Stimulated activated CD8-positive, alpha-beta memory T cell treated with anti-CD3 and anti-CD28 coated beads, Interleukin-2, amount 100 ng/mL, for 1 hour (primary cell): ENCODE measurements at regions not wholly inside any gene's neighbourhood (a gene's known extent, or its start where the extent isn't known, plus 50 kb on each side); places are given as distances from the start of the nearest gene placed in this dataset.
"Not testable (repeated sequence)": the region's sequence is repeated elsewhere in the genome, so short reads cannot be mapped to it uniquely, and the experiment has no call there.

Experiments
- DNase-seq, 2 donors: peaks; one replicate each; pipeline ENCODE4 v3.0.0-alpha.2; 2020; ENCODE audit warnings: low read depth in 2 of 2

DNA sequence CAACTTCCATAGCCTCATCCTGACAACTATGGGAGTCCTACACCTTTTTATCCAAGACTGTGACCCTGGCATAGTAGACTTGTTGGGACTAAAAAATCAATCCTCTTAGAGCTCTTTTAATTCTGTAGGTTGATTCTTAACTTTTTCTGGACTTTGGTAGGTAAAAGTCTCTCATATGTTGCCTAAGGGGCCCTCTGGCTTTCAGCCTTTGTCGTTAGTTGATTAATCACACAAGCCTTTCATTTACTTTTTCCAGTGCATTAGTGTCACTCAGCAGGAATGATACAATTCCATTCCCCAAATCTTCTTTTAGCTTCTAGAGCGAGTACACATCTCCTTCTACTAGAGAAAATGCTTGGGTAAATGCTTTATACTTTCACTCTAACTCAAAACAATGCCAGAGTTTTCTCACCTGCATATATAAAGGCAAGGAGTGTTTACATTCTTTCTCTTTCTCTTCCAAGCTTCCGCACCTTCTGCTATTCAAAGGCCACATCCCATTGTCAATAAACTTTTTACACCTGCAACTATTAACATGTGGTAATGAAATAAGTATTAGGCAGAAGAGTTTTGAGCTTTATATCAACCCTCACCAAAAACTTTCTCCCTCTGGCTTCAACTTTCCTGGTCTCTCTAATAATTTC is 516.6 kb downstream of the FAM181B start:
- no peak for DNase-seq

DNA sequence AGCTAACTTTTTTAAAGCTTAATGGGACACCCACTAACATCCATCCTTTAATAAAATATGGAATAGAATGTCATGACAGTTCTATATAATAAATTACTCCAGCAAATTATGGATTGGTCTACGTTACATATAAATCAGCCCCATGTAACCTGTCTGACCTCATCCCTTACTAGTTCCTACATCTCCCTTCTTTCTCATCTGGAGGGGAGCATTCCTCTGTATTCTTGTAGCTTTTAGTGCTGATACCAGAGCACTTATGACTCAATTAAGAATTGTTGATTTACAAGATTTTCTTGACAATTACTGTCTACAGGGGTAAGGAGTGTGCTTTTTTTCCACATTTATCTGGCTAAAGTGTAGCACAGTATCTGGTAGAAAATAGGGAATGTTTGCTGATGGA is 523.7 kb downstream of the FAM181B start:
- DNase-seq: no peak

DNA sequence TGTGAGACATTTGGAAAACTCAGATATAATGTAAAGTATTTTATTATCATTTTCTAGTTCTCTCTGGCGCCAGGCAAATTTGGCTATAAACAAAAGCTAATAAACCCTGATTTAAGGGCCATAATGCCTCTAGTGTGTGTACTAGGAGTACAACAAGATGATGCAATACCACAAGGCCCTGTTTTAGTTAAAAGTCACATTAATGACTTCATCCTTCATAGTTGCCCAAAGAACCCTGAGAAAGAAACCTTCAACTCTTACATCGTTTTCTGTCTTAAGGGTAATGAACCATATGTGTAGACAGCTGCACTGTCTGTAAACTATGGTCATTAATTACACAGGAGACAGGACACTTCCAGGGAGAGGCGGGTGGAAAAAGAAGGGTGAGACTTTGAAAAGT is 538.4 kb downstream of the FAM181B start:
- no peak for DNase-seq

DNA sequence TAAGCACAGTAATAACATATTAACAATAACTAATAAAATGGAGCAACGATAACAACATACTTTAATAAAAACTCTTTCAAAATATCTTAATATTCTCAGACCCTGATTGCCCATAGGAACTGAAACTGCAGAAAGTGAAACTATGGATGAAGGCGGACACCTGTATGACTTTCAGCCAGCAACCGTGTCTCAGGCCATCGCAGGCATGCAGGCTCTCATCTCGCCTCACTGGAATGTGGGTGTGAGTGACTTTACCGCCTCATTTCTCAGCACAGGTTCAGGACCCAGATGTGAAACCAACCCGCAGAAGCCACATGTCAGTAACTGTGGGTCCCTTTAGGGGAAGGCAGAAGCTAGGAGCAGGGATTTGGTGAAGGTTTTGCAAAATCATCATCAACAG is 539.1 kb downstream of the FAM181B start:
- DNase-seq: no peak

DNA sequence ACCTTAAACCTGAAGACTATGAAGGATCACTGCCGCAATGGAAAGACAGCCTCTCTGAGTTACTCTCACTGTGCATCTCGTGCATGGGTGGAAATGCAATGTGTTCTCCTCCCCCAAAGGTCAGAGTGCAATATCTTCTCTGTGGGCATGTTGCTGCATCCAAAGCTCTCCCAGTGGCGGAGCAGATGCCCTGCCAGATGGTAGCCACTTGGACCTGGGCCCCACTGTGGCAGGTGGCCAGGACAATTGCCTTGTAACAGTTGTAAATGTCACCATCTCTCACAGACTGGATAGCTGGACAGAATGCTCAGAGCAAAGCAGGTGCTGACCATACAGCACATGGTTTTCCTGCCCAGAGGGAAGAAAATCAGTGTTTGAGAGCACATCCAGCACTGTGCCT is 542.0 kb downstream of the FAM181B start:
- no peak for DNase-seq

DNA sequence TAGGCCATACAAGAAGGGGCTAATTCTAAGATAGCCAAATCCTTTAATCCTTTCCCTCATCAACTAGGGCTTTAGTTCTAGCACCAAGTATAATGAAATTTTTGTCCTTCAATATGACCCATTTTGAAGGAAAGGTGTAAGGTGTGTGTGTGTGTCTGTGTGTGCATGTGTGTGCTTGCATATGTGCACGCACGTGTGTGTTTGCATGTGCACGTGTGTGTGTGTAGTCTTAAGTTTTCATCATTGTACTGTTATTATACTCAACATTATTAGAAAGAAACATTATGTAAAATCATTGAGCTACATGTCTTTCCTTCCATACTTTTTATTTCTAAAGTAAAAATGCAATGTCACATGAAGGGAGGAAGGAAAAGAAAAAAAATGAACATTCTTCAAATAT is 547.7 kb downstream of the FAM181B start:
- DNase-seq: no peak

DNA sequence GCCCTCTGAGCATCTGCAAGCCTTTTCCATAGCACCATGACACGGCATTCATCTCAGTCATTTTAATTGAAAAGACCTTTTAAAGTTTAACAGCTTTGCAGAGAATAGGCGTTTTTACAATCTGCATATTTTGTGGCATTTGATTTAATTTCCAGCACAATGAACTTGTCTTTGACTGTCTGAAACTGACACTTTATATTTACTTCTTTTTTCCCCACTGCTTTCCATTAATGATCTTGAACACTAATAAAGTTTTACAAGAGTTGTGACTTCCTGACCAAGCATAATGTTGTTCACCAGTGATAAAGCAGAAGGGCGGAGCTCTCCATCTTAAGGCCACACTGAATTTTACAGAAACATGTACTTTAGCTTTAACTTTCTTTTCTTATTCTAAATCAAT is 548.7 kb downstream of the FAM181B start:
- no peak for DNase-seq

DNA sequence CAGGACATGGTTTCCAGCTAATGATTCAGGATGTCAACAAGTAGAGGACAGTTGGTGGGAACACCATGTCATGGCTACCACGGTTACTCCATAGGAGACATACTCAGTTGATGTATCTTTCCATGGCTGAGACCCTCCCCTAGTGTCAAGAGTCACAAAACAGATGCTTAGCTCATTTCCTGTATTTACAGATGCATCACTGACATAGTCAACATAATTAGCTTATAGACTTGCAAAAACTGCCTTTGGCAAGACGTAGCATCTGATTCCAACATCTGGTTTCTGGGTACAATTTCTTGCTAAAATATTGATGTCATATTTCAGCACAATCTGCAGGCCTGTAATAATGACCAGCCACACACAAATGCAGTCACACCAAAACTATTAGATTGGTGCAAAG is 550.3 kb downstream of the FAM181B start:
- no peak for DNase-seq

DNA sequence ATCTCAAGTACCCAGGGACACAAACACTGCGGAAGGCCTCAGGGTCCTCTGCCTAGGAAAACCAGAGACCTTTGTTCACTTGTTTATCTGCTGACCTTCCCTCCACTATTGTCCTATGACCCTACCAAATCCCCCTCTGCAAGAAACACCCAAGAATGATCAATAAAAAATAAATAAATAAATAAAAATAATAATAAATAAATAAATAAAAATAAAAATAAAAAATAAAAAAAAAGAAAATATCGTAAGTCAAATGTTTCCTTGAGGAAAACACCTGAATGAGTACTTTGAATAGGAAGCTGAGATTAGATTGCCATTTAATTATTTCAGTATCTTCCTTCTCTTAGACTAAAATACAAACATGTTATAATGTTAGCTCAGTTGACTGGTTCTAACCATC is 551.0 kb downstream of the FAM181B start:
- not testable (repeated sequence) for DNase-seq

DNA sequence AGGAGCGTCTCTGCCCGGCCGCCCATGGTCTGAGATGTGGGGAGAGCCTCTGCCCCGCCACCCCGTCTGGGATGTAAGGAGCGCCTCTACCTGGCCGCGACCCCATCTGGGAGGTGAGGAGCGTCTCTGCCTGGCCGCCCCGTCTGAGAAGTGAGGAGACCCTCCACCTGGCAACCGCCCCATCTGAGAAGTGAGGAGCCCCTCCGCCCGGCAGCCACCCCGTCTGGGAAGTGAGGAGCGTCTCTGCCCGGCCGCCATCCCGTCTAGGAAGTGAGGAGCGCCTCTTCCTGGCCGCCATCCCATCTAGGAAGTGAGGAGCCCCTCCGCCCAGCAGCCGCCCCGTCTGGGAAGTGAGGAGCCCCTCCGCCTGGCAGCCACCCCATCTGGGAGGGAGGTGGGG is 551.9 kb downstream of the FAM181B start:
- not testable (repeated sequence) for DNase-seq

DNA sequence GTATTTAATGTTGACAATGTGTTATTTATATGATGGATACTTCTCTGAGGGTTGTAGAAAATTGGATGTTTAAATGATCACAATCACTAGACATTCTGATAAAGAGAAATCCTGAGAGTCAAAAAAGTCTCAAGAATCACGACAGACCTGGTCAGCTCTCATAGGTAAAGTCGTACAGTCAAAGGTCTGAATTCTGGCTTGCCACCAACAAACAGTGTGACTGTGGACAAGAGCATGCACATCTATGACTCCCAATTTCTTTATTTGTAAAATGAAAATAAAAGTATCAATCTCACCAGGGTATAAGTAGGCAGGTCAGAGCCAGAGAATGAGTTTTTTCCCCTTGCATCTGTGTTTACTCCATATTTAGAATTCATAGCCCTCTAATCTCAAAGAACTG is 556.7 kb downstream of the FAM181B start:
- DNase-seq: no peak

DNA sequence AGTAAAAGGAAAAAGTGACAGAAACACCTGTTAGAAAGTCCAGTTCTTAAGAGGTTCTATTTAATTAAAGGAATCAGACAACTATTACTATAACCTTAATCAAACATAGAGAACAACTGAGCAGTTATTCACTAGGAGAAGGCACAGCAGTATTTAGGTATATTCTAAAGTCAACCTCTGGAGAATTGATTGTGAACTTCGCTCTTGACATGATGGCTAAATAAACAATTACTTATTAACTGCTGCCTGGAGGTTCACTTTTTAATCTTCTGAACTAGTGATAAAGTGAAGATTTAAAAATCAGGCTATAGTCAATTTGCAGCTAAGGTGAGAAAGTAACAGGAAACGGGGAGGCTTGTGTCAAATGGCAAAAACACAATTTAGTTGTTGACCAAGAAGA is 557.3 kb downstream of the FAM181B start:
- no peak for DNase-seq

DNA sequence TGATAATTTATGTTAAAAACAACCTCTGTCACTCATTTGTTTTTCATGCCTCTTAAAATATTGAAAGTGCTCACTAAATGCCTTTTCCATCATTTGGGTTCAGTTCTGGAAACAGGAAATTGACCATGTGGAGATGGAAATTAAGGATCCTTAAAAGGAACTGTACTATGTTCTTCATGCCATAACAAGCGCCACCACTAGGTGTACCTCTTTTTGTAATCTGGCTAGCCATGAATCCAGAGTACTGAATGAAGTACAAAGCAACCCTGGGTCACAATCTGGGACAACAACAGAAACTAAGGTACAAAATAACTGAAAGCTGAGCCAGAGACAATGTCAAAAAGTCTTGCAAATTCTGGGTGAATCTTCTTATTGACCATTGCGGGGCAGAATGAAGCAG is 559.1 kb downstream of the FAM181B start:
- DNase-seq: no peak

DNA sequence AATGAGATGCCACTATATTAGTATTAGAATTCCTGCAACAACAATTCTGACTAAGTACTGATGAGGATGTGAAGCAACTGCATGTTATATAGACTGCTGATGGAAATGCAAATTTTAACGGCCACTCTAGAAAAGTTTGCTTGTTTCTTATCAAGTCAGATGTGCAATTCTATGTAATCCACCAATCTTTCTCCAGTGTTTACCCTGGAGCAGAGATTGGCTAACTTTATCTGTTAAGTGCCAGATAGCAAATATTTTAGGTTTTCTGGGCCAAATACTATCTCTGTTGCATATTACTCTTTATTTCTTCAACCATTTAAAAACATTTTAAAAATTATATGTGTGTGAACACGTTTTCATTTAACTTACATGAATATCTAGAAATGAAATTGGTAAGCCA is 586.9 kb downstream of the FAM181B start:
- DNase-seq: no peak

DNA sequence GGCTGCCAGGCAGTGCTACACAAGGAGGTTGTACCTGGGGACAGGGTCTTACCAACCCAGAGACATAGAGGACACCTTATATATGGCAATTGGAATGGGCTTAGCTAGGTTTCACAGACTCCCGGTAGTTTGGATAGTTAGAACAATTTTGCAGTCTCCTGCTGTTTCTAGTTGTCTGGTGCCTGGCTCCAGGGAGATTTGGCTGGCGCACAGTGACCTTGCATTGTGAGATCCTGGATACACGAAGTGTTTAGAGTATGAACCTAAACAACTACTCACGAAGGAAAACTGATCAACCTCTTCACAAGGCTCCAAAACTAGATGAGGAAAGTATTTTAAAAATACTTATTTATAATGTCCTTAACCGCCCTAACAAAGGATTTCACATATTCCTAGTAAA is 614.7 kb downstream of the FAM181B start:
- DNase-seq: no peak

DNA sequence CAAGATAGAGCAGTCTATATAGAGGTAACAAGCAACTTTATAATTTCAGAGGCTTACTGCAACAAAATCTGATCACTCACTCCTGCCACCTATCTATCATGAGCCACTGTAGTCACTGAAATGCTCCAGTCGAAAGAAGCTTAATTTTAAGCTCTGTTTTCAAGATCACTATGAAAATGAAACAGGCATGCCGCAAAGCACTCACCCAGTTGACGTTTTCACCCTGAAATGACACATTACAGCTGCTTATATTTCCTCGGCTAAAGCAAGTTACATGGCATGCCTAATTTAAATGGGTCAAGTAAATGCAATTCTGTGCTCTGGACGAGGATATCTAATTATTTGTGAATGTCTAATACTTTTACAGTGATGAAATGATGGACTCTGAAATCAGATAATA is 616.3 kb downstream of the FAM181B start:
- no peak for DNase-seq

DNA sequence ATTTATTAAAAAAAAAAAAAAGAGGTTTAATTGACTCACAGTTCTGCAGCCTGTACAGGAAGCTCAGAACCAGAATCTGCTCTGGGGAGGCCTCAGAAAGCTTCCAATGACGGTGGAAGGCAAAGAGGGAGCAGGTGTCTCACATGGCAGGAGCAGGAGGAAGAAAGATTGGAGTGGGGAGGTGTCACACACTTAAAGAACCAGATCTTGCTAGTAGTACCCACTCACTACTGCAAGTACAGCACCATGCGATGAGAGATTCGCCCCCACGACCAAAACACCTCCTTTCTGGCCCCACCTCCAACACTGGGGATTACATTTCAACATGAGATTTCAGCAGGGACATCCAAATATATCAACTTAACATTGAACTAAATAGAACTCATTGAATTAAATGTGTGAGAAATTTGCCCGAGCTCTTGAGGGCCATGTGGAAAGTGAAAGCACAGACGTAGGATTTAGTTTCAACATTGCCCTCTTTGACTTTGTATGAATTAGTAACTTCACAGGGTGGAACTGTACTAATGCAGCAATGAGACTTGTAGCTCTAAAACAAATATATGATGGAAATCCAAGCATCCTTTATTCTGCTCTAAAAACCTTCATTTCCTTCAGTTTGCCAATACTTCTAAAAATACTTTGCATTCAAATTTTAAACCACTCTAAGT is 628.2 kb downstream of the FAM181B start:
- no peak for DNase-seq

DNA sequence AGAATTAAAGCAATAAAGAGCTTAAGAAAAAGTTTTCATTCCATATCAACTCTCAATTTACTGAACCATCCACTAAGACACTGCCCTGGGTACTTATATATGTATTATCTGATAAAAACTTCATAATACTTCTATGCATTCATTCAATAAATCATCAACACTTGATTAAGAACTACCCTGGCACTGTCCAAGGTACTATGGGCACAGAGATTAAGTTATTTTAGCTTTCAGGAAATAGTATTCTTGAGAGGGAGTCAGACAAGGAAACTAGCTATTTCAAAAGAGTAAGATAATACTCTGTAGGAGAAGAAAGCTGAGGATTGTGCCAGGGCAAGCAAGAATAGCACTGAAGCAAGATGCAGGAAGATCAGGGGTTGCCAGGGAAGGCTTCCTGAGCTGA is 640.8 kb downstream of the FAM181B start:
- no peak for DNase-seq

DNA sequence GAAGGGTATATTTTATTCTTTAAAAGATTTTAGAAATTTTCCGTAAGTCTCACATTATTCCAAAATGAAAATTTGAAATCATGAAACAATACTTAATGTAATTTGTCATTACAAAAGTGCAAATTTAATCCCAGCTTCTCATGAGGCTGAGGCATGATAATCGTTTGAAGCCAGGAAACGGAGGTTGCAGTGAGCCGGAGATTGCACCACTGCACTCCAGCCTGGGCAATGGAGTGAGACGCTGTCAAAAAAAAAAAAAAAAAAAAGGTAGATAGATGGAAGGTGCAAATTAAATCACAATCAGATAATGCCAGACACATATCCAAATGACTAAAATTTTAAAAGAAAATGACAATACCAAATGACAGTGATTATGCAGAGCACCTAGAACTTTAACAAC is 644.2 kb downstream of the FAM181B start:
- DNase-seq: no peak

DNA sequence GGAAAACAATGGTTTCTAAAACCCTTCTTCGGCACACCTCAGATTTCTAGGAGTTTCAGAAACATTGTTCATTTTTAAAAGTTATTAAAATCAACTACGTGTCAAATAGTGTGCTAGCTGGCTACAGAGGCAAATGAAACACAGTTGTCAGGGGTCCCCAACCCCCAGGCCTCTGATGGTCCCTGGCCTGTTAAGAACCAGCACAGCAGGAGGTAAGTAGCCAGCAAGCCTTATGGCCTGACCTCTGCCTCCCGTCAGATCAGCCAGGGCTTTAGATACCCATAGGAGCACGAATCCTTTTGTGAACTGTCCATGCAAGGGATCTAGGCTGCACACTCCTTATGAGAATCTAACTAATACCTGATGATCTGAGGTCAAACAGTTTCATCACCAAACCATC is 648.2 kb downstream of the FAM181B start:
- DNase-seq: no peak

DNA sequence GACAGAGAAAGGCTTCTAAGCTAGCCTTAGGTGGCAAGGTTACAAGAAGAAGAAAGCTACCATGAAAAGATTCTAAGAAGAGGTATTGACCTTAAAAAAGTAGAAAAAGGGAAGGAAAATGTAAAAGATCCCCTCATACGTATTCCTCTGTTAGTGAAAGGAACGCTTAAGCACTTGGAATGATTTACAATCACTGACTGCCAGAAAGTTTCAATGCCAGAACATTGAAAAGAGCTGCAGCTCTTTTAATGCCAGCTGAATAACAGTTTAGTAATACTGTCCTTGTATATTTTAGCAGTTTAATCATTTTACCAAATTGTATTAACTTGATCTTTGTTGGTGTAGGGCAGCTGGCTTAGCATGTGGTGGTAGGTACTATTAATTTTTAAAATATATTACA is 650.7 kb downstream of the FAM181B start:
- no peak for DNase-seq

DNA sequence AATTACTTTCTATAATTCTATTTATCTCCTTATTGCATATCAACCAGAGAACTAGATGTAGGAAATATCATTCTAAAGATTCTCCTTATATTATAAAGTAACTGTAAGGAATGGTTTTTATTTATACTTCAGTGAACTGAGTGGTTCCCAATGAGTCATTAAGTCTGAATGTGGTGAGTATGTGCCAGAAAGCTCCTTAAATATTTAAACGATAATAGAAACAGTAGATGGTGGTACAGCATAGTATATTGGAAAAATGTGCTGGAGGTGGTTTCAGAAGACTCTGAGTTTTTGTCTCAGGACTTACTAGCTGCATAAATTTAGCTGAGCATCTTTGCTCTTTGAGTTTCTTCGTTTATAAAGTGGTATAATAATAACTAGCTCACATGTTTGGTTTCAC is 653.5 kb downstream of the FAM181B start:
- DNase-seq: no peak

DNA sequence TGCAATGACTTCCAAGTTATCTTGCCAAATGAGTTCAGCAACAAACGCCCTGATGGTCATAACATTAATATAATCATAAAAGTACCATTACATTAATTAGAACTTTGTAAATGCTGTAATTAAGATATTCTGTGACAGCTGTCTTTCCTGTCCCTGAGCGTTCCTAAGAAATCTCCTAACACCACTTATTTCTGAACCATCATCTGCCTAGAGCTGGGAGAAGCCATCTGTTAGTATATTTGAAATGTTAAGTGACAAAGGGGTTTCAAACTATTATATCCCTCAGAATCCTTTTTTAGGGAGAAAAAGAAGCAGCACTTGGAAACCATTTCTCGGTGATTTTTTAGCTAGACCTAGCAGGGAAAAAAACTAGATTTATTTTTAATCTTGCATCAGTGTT is 657.5 kb downstream of the FAM181B start:
- DNase-seq: no peak

DNA sequence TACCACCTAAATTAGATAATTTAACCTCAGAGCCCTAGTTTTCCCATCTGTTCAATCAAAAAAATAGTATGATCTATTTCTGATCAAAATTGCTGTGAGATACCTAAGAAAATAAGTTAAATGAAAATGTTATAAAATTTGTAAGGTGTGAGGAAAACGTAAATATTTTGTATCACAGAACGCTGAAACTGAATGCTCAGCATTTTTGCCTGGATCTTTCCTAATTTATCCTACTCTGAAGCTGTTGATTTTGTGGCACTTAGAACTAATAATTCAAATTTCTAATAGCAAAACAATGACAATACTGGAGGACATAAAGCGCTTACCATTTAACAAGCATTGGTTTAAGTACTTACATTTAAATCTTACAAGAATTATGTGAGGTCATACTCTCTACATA is 674.2 kb downstream of the FAM181B start:
- no peak for DNase-seq
